ENCODE measurements at regions not wholly inside any gene's neighbourhood (a gene's known extent, or its start where the extent isn't known, plus 50 kb on each side); places are given as distances from the start of the nearest gene placed in this dataset.

GRCh38 chr7:9102846-9103245 is 669.4 kb downstream of the NXPH1 start:
- TF ChIP-seq CTCF (IDR thresholded peaks at IDR 0.05) (no peak), EZH2 (IDR thresholded peaks at IDR 0.05) (no peak), EZH2phosphoT487 (IDR thresholded peaks at IDR 0.05) (no peak)
